HG03521 (cell line): ENCODE measurements at regions not wholly inside any gene's neighbourhood (a gene's known extent, or its start where the extent isn't known, plus 50 kb on each side); places are given as distances from the start of the nearest gene placed in this dataset.
"Not testable (repeated sequence)": the region's sequence is repeated elsewhere in the genome, so short reads cannot be mapped to it uniquely, and the experiment has no call there.

Source experiments
- ATAC-seq: cut with Tn5 transposase; IDR thresholded peaks from one replicate; pipeline ENCODE4 v1.9.1; 2021; ENCODE audit warnings: mild to moderate bottlenecking, moderate library complexity; ENCODE audit not compliant: unreplicated experiment

DNA sequence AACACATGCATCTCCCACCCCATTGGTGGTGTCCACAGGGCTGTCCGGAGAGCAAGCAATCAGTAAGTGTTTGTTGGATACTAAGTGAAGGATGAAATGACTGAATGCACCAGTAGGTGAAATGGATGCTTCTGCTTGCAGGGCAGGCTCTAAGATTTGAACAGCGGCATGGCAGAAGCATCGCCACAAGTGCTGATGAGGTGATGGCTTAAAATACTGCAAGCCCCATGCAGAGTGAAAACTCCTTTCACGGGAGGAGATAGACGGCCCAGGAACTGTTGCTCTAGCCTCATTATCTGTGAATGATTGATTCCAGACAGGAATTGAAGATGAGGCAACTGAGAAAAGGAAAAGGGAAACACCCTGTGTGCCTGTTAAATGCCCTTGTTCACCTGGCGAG is 158.9 kb downstream of the LY86 start:
- no peak for ATAC-seq

DNA sequence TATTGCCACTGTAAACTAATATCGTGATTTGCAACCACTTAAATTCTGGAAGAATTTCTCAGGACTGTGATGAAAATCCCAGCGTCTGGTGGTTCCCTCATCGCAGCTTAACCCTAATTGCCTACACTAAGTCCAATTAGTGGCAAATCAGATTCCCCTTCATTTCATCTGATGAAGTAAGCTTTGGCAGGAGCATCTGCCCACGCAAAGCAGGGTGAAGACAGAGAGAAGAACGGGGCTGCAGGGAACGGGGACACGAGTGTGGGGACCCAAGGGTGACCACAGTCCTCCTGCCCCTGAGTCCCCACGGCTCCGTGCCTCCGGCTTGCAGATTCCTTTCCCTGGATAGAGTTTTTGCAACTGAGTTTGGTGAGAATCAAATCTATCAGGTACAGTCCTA is 159.5 kb downstream of the LY86 start:
- ATAC-seq = no peak

DNA sequence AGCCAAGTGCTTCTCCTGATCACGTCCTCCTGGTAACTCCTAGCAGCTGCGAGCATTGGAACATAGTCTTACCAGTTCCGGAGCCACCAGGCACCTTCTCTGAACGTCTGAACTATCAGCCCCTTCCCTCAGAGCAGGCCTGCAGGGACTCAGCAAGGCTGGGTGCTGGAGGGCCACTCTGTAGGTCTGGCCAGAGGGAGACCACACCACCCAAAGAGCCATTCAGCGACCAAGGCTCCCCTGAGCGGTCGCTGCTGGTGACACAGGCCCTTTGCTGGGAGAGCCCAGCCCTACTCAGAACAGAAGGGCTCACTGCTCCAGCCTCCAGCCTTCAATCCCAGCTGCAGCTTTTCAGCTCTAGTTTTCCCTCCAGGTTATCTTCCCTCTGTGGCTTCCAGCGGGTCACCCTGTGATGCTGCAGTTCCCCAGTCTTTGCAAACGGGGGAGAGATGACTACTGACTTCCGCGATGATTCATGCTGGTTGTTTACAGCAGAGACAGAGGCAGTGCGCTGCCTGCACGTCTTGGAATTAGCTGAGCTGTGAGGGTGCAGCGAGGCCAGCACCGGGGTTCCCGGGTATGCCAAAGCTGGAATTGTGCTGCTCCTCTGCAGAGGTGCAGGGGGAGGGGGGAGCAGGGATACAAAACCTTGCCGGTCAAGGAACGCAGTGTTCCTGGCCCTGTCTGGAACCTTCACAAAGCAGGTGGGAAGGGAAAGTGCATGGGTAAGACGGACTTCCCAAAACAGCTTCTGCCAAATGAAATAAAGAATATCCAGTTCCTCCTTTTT is 161.4 kb downstream of the LY86 start:
- no peak for ATAC-seq

DNA sequence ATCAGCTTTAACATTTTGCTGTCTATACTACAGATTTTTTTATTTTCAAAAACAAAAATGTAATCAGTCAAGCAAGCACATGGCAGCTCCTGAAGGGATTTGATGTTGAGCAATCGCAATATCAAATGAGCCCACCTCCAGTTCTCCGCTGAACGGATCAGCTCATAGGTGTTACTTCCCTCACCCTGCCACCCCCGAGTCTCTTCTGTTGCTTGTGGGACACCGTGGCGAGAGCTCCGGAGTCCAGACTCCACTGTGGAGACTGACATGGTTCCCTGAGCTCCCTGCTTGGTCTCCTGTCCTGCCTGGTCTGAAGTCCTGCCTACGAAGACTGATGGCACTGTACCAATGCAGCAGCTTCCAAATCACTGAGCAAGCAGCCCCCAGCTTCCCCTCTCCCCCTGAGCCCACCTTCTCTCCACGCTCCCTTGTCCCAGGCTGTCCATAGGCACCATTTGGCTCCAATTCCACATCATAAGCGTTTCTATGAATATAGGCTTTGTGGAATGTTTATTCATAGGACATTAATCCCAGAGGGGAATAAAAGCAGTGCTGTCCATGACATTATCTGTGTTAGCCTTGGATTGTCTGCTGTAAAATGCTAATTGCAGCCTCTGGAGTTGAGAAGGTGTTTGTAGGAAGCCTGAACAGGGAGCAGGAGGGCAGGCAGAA is 162.2 kb downstream of the LY86 start:
- no peak for ATAC-seq

DNA sequence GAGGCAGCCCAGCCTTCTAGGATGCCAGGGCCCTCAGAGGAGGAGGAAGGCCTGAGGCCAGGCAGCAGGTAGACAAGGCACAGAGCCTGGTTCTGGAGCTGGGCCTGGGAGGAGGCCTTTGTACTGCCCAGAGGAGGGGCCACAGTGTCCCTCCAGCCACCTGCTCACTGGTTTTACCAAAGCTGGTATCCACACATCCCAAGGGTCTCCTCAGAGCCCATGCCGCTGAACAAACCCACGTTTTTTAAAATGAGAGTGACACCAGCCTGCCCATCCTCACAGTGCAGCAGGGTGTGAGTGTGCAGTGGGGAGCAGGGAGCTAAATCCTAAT is 162.7 kb downstream of the LY86 start:
- ATAC-seq = no peak

DNA sequence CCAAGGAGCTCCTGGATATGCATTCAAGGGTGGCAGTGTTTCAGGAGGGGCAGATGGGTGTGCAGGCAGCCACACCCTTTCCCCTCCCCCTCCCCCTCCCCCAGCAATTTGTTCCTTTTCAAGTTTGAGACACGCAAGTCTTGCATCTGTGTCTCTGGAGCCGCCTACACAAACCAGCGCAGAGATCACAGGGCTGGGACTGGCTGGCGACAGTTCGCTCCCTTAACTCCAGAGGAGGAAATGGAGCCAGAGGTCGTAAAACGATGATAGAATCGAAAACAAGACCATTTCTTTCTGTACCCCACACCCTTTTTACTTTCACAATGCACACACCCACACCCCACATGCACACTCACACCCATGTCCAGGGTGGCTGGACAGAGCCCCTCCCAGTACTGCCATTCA is 163.1 kb downstream of the LY86 start:
- no peak for ATAC-seq

DNA sequence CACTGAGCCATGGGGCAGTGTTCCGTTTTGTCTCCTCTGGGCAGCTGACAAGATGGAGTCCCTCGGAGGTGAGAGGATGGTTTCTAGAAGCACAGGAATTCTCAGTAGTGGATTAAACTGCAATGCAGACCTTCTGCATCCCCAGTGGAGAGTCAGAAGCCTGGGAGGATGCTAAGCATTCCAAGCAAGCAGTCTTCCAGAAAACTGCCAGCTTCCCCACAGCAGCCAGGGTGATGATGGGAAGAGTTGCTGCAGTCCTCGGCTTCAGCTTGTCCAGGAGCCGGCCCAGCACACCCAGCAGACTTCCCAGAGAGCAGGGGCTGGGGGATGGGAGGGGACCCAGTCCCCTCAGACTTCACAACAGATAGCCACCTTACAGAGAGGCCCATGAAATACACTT is 163.6 kb downstream of the LY86 start:
- no peak for ATAC-seq

DNA sequence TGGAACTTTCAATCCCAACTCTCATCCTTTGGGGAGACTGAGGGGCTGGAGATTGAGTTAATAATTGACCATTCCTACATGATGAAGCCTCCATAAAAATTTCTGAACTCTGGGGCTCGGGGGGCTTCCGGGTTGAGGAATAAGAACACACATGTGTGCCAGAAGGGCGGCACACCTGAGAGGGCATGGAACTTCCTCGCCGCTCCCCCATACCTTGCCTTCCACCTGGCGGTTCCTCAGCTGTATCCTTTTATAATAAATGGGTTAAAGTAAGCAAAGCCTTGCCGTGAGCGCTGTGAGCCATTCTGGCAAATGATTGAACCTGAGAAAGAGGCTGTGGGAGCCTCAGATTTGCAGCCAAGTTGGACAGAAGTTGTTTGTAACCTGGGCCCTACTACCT is 164.8 kb downstream of the LY86 start:
- ATAC-seq = no peak

DNA sequence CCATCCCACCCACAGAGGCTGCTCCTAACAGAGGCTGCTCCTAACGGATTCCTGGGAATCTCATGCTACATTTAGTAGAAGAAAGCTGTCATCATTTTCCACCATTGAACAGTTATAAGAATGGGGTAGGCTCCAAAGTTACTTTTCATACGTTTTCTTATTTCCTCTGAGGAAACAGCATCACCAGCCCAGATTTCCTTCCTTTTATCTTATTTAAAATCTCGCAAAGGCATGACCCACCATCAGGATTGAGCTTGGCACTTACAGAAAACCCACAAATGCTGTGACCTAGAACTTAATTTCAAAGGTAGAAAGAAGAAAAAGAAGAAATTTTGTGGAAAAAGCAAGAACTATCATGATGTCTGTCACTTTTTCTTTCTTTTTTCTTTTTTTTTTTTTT is 168.0 kb downstream of the LY86 start:
- no peak for ATAC-seq

DNA sequence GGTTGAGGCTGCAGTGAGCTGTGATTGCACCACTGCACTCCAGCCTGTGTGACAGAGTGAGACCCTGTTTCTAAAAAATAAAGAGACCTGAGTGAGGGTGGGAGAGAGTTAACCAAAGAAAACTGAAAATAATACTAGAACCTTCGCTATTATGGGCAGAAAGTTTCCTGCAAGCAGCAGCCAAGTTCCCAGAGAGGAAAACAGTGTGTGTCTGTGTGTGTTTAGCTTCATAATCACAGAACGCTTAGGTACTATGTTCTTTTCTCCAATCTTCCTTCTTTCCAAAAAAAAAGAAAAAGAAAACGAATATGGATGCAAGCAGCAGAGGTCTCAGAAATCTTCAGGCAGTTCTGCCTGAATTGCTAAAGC is 170.0 kb downstream of the LY86 start:
- no peak for ATAC-seq

DNA sequence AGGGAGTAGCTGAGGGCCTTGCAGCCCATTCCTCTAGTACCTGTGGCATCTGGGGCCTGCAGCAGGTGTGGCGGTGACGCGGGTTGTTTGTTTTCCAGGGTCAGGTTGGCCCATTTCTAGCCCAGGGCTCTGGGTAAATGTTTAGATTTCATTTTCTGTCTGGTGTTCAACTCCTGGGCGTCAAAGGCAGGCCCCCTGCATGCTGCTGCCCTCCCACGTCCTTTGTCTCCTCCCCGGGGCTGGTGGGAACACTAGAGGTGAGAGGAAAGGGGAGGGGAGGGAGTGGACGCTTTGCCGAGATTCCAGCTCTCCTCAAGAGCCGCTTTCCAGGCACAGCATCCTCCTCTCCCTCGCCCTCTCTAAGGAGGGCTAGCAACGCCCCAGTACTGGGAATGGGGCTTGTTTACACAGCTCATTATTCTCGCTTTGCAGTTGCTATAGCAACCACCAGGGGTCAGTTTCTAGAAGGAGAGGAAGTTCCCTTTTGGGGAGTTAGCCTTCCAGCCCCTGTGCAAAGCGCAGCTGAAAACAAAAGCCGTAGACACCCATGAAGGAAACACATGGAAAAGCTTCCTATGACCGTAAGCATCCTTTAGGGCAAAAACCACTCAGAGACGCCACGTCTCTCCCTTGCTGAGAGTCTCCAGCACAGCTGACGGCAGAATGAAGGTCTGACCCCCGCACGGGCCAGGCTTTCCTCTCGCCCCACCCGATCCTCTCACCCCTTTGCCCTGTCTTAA is 170.6 kb downstream of the LY86 start:
- peak; percentile 90 for ATAC-seq

DNA sequence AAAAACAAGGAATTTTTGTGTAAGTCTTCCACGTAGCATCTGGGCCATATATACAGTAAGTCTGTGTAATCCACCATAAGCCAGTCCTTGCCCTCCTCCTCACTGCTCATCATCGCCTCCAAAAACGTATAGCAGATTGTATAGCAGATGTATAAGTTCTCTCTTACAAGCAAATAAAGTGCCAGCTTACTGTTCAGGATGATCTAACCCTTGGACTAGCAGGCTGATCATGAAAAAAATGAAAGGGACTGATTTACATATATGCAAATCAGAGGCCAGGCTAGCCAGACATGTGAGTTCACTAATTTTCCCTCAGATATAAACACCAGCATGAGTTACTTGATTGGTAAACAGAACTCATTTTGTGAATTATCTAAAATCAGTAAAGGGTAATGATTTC is 171.5 kb downstream of the LY86 start:
- ATAC-seq = no peak

DNA sequence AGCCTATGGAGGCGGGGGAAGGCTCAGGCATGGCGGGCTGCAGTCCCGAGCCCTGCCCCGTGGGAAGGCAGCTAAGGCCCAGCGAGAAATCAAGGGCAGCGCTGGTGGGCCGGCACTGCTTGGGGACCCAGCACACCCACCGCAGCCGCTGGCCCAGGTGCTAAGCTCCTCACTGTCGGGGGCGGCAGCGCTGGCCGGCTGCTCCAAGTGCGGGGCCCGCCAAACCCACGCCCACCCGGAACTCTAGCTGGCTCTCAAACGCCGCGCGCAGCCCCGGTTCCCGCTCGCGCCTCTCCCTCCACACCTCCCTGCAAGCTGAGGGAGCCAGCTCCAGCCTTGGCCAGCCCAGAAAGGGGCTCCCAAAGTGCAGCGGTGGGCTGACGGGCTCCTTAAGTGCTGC is 174.0 kb downstream of the LY86 start:
- ATAC-seq = not testable (repeated sequence)

DNA sequence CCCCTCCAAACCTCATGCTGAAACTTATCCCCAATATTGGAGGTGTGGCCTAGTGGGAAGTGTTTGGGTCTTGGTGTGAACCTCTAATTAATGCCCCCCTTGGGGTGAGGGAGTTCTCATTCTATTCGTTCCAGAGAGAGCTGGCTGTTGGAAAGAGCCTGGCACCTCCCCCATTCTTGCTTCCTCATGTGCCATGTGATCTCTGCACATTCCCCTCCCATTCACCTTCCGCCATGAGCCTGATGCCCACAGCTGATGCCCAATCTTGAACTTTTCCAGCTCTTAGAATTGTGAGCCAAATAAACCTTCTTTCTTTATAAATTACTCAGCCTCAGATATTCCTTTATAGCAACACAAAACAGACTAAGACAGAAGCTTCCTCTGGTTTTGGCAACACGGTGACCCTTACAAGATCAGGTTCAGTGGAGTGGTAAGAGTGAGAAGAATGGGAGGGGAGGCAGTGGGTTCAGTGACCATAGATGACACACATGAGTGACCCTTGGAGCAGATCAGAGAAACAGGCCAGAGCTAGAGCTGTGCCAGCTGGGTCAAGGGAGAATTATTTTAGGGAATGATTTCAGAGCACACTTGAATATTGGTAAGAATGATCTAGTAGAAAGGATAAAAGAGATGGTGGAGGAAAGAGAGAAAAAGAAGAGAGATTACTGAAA is 176.4 kb downstream of the LY86 start:
- no peak for ATAC-seq

DNA sequence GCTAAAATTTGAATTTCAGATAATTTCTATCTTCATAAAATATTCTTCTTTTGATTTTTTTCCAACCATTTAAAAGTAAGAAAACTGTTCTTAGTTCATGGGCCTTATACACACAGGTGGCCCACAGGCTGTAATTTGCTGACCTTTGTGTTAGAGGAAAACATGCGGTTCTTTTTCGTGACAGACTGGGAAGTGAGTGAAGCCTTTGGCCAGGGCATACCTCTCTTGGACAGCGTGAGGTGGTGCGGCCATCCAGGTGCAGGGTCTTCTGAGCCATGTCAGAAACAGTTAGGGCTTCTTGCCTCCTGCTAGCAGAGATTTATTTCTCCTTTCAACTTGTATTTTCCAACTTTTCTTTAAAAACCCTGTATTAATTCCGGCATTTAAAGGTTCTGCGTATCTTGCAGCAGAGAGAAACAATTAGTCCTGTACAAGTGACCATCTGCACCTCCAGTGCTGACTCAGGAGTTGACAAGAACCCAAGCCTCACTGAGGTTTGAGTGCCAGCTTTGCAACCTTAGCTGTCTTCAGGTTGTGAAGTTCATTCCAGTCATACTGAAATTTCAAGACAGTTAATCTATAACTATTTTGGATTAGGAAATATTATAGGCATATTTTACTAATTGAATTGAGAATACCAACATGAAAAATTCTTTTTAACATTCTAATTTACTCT is 177.8 kb downstream of the LY86 start:
- no peak for ATAC-seq

DNA sequence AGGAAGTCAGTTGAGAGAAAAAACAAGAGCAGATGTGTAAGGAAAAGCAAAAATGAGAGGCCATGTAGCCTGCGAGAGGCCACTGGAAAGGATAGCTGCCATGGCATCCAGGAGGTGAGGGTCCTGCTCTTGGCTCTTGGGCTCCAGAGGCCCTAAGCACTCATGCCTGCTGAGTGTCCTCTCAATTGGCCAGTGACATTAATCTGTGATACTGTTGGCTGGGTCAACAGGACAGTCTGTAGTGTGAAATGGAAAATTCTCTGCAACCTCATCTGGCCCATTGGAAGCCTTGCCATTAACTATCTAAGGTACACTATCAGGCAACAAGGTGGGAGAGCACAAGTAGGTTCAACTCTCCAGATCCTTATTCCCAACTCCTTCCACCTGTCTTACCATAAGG is 180.9 kb downstream of the LY86 start:
- no peak for ATAC-seq

DNA sequence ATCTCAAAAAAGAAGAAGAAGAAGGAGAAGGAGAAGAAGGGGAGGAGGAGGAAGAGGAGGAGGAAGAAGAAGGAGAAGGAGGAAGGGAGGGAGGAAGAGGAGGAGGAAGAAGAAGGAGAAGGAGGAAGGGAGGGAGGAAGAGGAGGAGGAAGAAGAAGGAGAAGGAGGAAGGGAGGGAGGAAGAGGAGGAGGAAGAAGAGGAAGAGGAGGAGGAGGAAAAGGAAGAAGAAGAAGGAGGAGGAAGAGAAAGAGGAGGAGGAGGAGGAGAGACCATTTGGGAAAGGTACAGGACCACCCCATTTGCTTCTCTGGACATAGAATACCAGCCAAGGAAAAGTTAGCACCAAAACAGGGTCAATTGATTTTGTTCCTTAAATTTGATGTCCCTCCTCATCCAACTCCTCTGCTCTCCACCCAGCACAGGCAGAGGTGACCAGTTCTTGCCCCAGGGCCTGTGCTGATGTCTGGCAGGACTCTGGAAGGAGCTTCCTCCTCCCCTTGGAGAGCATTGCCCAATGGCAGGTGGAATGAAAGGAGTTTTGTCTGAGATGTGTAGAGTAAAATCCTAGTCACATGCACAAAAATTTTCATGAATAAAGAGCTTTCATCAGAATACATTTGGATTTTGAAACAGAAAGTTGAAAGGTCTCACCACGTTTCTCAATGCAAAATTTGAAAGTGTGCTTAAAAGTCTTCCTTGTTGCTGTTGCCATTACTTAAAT is 182.9 kb downstream of the LY86 start:
- no peak for ATAC-seq

DNA sequence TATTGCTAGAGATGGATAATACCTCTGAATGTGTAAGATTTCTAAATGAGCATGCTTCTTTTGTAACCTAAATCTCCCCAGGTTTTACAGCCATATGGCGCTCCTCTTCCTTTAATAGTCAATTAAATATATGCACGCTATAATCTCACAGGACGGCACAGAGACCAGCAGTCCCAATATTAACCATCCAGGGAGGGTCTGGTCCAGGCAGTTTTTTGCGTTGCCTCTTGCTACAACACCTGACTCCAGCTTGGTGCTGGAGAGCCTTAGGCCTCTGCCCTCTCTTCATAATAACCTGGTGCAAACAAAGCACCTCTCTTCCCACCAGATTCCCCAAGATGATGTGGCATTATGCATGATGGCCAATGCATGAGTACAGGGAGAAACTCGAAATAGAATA is 183.4 kb downstream of the LY86 start:
- no peak for ATAC-seq

DNA sequence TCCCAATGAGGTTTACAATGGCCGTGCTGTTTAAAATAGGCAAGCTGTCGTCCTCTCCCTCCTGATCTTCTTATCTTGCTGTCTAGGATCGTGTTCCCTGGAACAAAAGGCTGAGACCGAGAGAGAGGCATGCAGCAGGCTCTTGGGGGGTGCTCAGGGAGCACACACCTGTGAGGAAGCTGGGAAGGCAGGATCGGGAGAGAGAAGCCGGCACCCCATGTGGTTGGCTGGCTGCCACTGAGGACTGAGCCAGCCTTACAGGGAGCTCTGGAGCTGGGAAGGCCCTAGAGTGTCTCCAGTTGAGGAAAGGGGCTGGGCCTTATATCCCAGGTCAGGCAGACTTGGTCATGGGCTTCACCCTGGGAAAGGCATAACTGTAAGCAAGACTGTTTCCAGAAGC is 184.2 kb downstream of the LY86 start:
- ATAC-seq = no peak

DNA sequence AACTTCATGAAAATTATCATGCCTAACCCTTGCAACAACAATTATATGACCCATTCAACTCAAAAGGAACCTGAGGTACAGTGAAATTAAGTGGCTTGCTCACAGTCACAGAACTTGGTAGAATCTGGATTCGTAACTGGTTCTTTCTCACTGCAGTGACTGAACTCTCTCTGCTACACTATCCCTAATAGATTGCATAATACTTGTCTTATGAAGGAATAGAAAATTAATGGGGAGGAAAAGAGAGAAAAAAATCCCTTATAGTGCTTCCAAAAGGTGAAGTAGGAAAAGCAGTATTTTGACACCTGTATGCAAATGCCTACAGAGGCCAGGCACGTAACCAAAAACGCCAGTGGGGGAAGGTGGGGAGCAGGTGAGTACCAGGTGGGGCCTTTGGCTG is 186.6 kb downstream of the LY86 start:
- ATAC-seq = no peak

DNA sequence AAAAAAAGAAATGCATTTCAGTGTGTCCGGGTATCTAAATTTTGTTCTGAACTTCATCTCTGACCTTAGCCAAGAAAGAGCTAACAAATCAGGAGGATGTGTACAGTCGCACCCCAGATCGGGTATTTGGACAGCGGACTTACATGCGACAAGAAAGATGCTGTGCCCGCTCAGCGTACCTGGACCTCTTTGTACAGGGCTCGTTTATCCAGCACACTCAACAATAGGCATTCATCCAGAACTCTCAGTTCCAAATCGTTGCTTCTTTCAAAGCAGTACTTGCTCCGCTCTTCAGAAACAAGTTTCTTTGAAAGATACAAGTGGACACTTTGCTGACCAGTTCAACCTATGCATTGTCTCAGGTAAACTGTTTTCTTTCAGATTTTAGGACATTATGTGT is 191.7 kb downstream of the LY86 start:
- no peak for ATAC-seq
